GM21825 (cell line): ENCODE measurements at regions not wholly inside any gene's neighbourhood (a gene's known extent, or its start where the extent isn't known, plus 50 kb on each side); places are given as distances from the start of the nearest gene placed in this dataset.

ENCODE experiments used
- ATAC-seq: cut with Tn5 transposase; IDR thresholded peaks from one replicate; pipeline ENCODE4 v1.9.1; 2021; ENCODE audit warnings: mild to moderate bottlenecking, moderate library complexity; ENCODE audit not compliant: unreplicated experiment

DNA sequence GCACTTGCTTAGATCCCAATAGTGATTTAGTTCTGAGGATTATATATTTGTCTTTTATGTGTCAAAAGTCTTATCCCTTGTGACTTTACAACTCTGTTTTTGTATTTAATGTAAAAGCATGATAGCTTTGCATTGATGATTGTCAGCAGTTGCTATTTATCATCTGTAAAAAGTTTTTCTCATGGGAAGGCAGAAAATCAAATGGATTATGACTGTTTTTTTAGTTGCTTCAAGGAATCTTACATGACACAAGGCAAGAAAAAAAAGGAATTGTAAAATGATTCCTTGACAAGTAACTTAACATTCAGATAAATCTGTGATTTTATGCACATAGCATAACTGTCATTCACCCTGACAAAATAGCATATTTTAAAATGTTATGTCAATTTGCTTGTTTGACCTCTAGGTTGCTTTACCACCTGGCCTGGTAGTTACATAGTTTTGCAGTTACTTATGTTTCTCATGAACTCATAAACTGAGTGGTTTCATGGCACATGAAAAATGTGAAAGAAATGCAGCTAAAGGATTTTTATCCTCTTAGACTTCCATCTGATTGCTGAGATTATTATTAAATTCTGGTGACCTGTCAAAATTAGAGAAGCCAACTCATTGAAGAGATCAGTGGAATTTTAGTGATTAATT lies 622.6 kb downstream of the ADGRL2 start:
- ATAC-seq, result no peak

- ATAC-seq, result no peak
Measured at GRCh38 chr1:82421782-82422181, 621.0 kb downstream of the ADGRL2 start.

- no peak for ATAC-seq
Measured at GRCh38 chr1:82420584-82420983, 619.9 kb downstream of the ADGRL2 start.

DNA sequence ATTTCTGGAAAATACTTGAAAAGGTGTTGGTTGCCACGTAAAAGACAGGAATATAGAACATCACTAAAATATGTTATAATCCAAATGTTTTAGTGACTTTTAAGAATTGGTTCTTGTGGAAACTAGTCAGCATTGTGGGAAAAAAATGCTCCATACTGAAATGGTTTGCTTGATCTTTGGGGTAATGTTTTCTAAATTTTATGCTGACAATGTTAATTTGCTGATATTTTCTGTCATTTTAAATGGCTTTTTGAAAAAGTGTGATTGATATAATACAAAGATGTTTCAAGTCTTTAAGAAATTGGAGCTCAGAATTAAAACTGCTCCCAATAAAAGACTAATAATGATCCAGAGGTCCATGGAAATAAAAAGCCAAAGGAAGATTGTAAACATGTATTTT lies 610.9 kb downstream of the ADGRL2 start:
- no peak for ATAC-seq

- ATAC-seq, result no peak
Measured at GRCh38 chr1:82405333-82405732, 604.6 kb downstream of the ADGRL2 start.

GRCh38 chr1:82401116-82401515 lies 600.4 kb downstream of the ADGRL2 start:
- ATAC-seq, result no peak

GRCh38 chr1:82400521-82400920 lies 599.8 kb downstream of the ADGRL2 start:
- no peak for ATAC-seq

GRCh38 chr1:82399093-82399492 lies 598.4 kb downstream of the ADGRL2 start:
- ATAC-seq, result no peak

GRCh38 chr1:82398357-82398756 lies 597.6 kb downstream of the ADGRL2 start:
- ATAC-seq, result no peak

DNA sequence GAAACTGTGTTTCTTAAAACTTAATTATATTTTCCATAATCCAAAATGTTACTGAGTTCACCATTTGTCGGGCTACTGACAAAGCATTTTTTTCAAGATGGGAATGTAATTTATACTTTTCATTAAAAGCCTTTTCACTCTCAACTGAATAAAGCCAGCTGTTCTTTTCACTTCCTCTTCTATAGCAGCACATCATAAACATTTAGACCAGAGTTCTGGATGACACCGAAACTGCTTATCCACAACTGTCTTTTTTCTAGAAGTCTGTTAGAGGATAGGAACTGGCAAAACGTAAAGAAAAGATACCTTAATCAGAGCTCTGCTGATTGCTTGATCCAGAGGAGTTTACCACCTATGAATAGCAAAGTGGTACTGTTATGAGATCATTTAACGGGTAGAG lies 594.7 kb downstream of the ADGRL2 start:
- no peak for ATAC-seq

- ATAC-seq, result no peak
Measured at GRCh38 chr1:82392946-82393345, 592.2 kb downstream of the ADGRL2 start.

- ATAC-seq, result no peak
Measured at GRCh38 chr1:82392513-82392912, 591.8 kb downstream of the ADGRL2 start.

GRCh38 chr1:82391712-82392111 lies 591.0 kb downstream of the ADGRL2 start:
- ATAC-seq, result no peak

DNA sequence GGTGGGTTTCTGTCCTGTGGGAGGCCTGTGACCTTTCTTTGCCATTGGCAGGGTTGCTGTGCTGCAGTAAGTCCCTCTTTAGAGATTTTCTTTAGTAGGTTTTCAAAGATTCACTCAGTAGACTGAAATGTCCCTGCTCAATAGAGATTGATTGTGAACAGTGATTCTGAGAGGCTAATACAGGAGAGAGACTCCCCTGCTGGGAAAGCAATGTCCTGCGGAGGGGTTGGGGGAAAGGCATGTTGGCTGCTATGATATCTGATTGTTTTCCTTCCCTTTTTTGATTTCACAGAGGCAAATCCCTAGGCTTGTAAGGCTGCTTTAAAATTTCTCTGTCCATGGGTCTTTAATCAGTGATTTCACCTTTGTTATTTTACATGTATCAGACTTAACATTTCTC lies 589.9 kb downstream of the ADGRL2 start:
- ATAC-seq, result no peak

- no peak for ATAC-seq
Measured at GRCh38 chr1:82388679-82389078, 587.9 kb downstream of the ADGRL2 start.

- no peak for ATAC-seq
Measured at GRCh38 chr1:82387012-82387366, 586.3 kb downstream of the ADGRL2 start.

DNA sequence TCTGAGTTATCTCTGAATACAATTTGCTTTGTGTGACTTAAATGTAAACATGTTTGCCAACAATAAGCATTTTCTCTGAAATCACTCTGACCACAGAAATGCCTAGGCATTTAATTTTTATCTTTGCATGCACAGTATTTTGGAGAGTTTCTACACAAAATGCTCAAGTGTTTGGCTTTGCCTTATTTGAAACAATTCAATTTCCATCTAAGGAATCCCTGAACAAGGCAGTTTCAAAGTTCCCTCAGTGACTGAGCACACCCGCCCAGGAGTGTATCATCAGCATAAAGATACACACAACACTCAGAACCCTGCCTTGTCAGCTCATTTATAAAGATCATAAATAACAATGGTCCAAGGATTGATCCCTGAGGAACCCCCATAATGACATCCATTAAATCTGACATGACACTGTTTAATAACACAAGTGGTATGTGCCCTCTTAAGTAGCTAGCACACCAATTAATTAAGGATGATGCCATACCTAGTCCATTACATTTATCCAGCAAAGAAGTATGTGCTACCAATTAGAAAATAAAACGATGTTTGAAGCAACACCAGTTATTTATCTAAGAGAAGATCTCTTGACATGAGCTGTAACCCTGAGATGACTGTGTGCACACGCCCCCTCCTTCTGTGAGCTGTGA lies 585.8 kb downstream of the ADGRL2 start:
- no peak for ATAC-seq

GRCh38 chr1:82384776-82385175 lies 584.0 kb downstream of the ADGRL2 start:
- ATAC-seq, result no peak

- ATAC-seq, result no peak
Measured at GRCh38 chr1:82377201-82377884, 576.6 kb downstream of the ADGRL2 start.

GRCh38 chr1:82373710-82374109 lies 573.0 kb downstream of the ADGRL2 start:
- no peak for ATAC-seq

GRCh38 chr1:82371844-82372498 lies 571.2 kb downstream of the ADGRL2 start:
- ATAC-seq, result no peak

DNA sequence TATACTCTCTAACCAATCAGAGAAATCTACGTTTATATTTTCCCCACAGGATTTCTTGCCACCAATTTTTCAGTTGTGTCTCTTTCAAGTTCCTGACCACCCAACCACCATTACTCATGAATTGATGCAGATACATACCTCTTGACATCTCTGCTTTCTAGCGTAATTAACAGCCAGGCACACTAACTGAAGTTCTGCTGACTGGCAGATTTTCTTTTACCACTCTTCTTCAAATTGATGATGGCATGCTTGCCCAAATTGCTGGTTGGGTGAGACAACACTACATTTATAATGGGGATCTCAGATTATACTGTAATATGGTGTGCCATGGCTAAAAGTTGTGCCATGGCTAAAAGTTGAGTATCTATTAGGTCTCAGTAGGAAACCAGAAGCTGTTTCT lies 566.7 kb downstream of the ADGRL2 start:
- ATAC-seq, result no peak
